Loucy (cell line): ENCODE measurements at regions not wholly inside any gene's neighbourhood (a gene's known extent, or its start where the extent isn't known, plus 50 kb on each side); places are given as distances from the start of the nearest gene placed in this dataset.

Source experiments
- H2AFZ ChIP-seq: fragments of 200-600 bp; sonication (generic); 2 replicates; pipeline ENCODE4 v1.6.0; 2016; ENCODE audit warnings: antibody characterized with exemption, mild to moderate bottlenecking, low read length, moderate library complexity
- H3F3A ChIP-seq: fragments of 200-600 bp; 2 replicates; pipeline ENCODE4 v1.6.0; 2016; ENCODE audit warnings: antibody characterized with exemption, low read depth, mild to moderate bottlenecking
- H3K27me3 ChIP-seq: fragments of 200-600 bp; sonication (generic); 2 replicates; pipeline ENCODE4 v1.6.1; 2014; ENCODE audit warnings: low read length, mild to moderate bottlenecking; ENCODE audit not compliant: insufficient read depth, poor library complexity, severe bottlenecking
- H3K36me3 ChIP-seq: fragments of 200-600 bp; sonication (generic); 2 replicates; pipeline ENCODE4 v1.6.1; 2016; ENCODE audit warnings: low read length; ENCODE audit not compliant: insufficient read depth
- H3K4me1 ChIP-seq: fragments of 200-600 bp; sonication (generic); 2 replicates; pipeline ENCODE4 v1.5.1; 2014; ENCODE audit warnings: low read length, mild to moderate bottlenecking; ENCODE audit not compliant: insufficient read depth, poor library complexity, severe bottlenecking
- H3K4me2 ChIP-seq: fragments of 200-600 bp; sonication (generic); 2 replicates; pipeline ENCODE4 v1.6.0; 2014; ENCODE audit warnings: antibody characterized with exemption, low read length, low read depth, mild to moderate bottlenecking; ENCODE audit not compliant: poor library complexity, severe bottlenecking
- H3K4me3 ChIP-seq: fragments of 200-600 bp; sonication (generic); 2 replicates; pipeline ENCODE4 v1.5.1; 2014; ENCODE audit warnings: low read length, mild to moderate bottlenecking, mixed read lengths; ENCODE audit not compliant: poor library complexity, severe bottlenecking
- H3K79me2 ChIP-seq: fragments of 200-600 bp; sonication (generic); 2 replicates; pipeline ENCODE4 v1.6.1; 2014; ENCODE audit warnings: low read length; ENCODE audit not compliant: insufficient read depth
- H3K9ac ChIP-seq: fragments of 200-600 bp; sonication (generic); 2 replicates; pipeline ENCODE4 v1.6.0; 2014; ENCODE audit warnings: mild to moderate bottlenecking, low read depth, low read length, moderate library complexity; ENCODE audit not compliant: poor library complexity, severe bottlenecking
- H3K9me2 ChIP-seq: fragments of 200-600 bp; sonication (generic); replicated peaks from 2 replicates; pipeline ENCODE4 v1.6.1; 2016; ENCODE audit warnings: low read depth, low read length, mixed read lengths
- H3K9me3 ChIP-seq: fragments of 200-600 bp; sonication (generic); 2 replicates; pipeline ENCODE4 v1.6.1; 2014; ENCODE audit warnings: mild to moderate bottlenecking, antibody characterized with exemption, low read length, low read depth; ENCODE audit not compliant: insufficient read depth
- H4K20me1 ChIP-seq: fragments of 200-600 bp; sonication (generic); 2 replicates; pipeline ENCODE4 v1.6.0; 2014; ENCODE audit warnings: antibody characterized with exemption, low read length, mild to moderate bottlenecking; ENCODE audit not compliant: insufficient read depth, poor library complexity, severe bottlenecking
- EZH2phosphoT487 ChIP-seq: fragments of 200-600 bp; IDR thresholded peaks from 2 replicates; pipeline ENCODE4 v1.6.1; 2018; ENCODE audit warnings: antibody characterized with exemption, mild to moderate bottlenecking, moderate library complexity, borderline replicate concordance
- TF ChIP-seq, protein P1 (sequence below): fragments of 200-600 bp; sonication (generic); conservative IDR thresholded peaks from 2 replicates; pipeline ENCODE4 v1.5.1; 2014; ENCODE audit warnings: mild to moderate bottlenecking, antibody characterized with exemption, low read length

DNA sequence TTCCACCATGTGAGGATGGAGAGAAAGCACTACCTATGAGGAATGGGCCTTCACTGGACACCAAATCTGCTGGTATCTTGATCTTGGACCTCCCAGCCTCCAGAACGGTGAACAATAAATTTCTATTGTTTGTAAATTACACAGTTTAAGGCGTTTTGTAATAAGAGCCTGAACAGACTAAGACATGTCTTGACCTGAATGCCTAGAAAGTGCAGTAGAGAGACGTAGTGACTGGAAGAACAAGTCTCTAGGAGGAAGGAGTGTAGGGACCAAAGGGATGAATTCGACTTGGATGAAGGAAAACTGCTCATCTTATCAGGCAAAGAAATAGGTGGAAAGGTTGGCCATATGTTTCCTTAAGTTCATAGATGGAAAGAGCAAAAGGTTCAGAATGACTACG lies 309.8 kb upstream of the RGMB start:
- TF ChIP-seq EZH2phosphoT487: no peak
- TF ChIP-seq, protein P1, sequence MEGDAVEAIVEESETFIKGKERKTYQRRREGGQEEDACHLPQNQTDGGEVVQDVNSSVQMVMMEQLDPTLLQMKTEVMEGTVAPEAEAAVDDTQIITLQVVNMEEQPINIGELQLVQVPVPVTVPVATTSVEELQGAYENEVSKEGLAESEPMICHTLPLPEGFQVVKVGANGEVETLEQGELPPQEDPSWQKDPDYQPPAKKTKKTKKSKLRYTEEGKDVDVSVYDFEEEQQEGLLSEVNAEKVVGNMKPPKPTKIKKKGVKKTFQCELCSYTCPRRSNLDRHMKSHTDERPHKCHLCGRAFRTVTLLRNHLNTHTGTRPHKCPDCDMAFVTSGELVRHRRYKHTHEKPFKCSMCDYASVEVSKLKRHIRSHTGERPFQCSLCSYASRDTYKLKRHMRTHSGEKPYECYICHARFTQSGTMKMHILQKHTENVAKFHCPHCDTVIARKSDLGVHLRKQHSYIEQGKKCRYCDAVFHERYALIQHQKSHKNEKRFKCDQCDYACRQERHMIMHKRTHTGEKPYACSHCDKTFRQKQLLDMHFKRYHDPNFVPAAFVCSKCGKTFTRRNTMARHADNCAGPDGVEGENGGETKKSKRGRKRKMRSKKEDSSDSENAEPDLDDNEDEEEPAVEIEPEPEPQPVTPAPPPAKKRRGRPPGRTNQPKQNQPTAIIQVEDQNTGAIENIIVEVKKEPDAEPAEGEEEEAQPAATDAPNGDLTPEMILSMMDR: no peak
- Histone ChIP-seq H3K36me3 (no peaks in the 10 kb centered on the region), H3K9me3 (no peaks in the 10 kb centered on the region), H3K27me3 (no peaks in the 10 kb centered on the region), H3F3A (no peaks in the 10 kb centered on the region), H3K9me2 (no peaks in the 10 kb centered on the region), H3K9ac (no peak overlapping the region), H3K4me3 (no peak overlapping the region), H3K4me1 (no peaks in the 10 kb centered on the region), H2AFZ (no peak overlapping the region), H3K79me2 (no peaks in the 10 kb centered on the region), H3K4me2 (no peak overlapping the region), H4K20me1 (no peaks in the 10 kb centered on the region)

DNA sequence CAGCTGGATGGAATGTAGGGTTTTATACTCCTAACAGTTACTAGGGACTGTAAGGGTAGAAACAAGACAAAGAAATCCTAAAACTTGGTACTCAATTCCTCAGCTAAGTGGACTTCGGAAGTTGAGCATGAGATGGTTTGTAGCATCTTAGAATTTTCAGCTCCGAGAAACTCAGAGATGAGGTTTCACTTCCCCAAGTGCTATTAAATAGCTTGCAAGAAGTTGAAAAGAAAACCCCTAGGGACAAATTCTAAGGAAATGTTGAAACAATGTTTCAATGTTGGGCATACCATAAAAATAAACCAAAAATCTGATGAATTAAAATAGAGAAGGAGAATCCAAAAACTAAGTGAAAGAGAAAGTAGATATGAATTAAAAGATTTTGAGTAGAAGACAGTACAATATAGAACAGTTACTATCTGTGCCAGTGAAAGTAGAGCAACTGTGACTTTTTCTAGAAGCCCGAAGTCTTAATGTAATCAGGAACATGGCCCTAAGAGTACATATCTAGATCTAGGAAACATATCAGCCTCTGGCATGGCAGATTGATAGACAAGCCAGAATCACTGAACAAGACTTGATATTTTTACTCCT lies 308.6 kb upstream of the RGMB start:
- Histone ChIP-seq H3K9me3 (no peaks in the 10 kb centered on the region), H2AFZ (no peak overlapping the region)

DNA sequence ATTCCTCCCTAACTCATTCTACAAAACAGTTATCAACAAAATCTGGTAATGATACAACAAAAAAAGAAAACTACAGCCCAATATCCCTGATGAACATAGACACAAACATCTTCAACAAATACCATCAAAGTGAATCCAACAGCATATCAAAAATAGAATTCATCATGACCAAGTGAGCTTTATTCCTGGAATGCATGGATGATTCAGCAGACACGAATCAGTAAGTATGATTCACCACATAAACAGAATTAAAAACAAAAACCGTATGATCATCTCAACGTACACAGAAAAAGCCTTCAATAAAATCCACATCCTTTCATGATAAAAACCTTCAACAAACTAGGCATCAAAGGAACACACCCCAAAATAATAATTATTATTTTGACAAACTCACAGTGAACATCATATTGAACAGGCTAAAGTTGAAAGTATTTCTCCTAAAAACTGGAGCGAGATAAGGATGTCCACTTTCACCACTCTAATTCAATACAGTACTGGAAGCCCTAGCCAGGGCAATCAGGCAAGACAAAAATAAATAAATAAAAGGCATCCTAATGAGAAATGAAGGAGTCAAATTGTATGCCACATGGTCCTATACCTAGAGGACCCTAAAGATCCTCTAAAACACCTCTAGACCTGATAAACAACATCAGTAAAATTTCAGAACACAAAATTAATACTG lies 305.1 kb upstream of the RGMB start:
- H3K4me2 ChIP-seq: no peak overlapping the region
- no peaks in the 10 kb centered on the region for H4K20me1 ChIP-seq
- no peaks in the 10 kb centered on the region for H3K4me1 ChIP-seq
- H3K9me2 ChIP-seq: no peaks in the 10 kb centered on the region
- TF ChIP-seq, protein P1: no peak
- no peak for TF ChIP-seq EZH2phosphoT487
- no peaks in the 10 kb centered on the region for H3K79me2 ChIP-seq
- H3K36me3 ChIP-seq: no peaks in the 10 kb centered on the region
- no peak overlapping the region for H3K4me3 ChIP-seq
- no peak overlapping the region for H3K9ac ChIP-seq
- H3K9me3 ChIP-seq: no peaks in the 10 kb centered on the region
- H3F3A ChIP-seq: no peaks in the 10 kb centered on the region
- H3K27me3 ChIP-seq: no peaks in the 10 kb centered on the region
- no peak overlapping the region for H2AFZ ChIP-seq

More for the DNA sequence above, 308.6 kb upstream of the RGMB start:
- no peaks in the 10 kb centered on the region for H3K36me3 ChIP-seq
- no peaks in the 10 kb centered on the region for H3F3A ChIP-seq
- H3K4me2 ChIP-seq: no peak overlapping the region
- no peak overlapping the region for H3K9ac ChIP-seq
- no peaks in the 10 kb centered on the region for H3K9me2 ChIP-seq
- H3K79me2 ChIP-seq: no peaks in the 10 kb centered on the region
- H3K27me3 ChIP-seq: no peaks in the 10 kb centered on the region
- no peaks in the 10 kb centered on the region for H3K4me1 ChIP-seq
- no peak overlapping the region for H3K4me3 ChIP-seq
- H4K20me1 ChIP-seq: no peaks in the 10 kb centered on the region
- TF ChIP-seq, protein P1: no peak
- no peak for TF ChIP-seq EZH2phosphoT487
